AG04449 (cell line): ENCODE measurements at regions not wholly inside any gene's neighbourhood (a gene's known extent, or its start where the extent isn't known, plus 50 kb on each side); places are given as distances from the start of the nearest gene placed in this dataset.

Source experiments
- CTCF ChIA-PET: fragments of 350-600 bp; formaldehyde crosslinking; extraction: SDS; loops from one replicate; lab custom pipeline; 2021; ENCODE audit warnings: antibody characterized with exemption; lab: Yijun Ruan, JAX
- POLR2A ChIA-PET: fragments of 400-600, 350-600 bp; formaldehyde crosslinking; extraction: SDS; loops from one replicate; lab custom pipeline; 2020; ENCODE audit warnings: antibody characterized with exemption, inconsistent platforms; lab: Yijun Ruan, JAX
- DNase-seq: peaks from one replicate; pipeline ENCODE4 v3.0.0-alpha.2; 2010; ENCODE audit warnings: low read depth, low spot score
- H3K4me3 ChIP-seq: 2 replicates; pipeline ENCODE4 v1.5.1; 2011; ENCODE audit warnings: low read depth, mild to moderate bottlenecking, control low read depth, low read length
- CTCF ChIP-seq: IDR thresholded peaks from one replicate; pipeline ENCODE4 v1.5.1; 2011; ENCODE audit warnings: mild to moderate bottlenecking, moderate library complexity, low read length, control low read depth, inconsistent platforms; ENCODE audit not compliant: insufficient read depth; ENCODE audit errors: missing control alignments

GRCh38 chr6:137403855-137404254, 90.3 kb downstream of the OLIG3 start:
- CTCF ChIA-PET, result no interaction called here
- TF ChIP-seq CTCF, result no peak
- no peak for DNase-seq
- POLR2A ChIA-PET, result no interaction called here
- no peak overlapping the region for H3K4me3 ChIP-seq

- TF ChIP-seq CTCF, result no peak
- H3K4me3 ChIP-seq, result no peak overlapping the region
- CTCF ChIA-PET, result no interaction called here
- DNase-seq, result no peak
- POLR2A ChIA-PET, result no interaction called here
Observed at GRCh38 chr6:137403443-137403842, 90.8 kb downstream of the OLIG3 start.

- H3K4me3 ChIP-seq, result no peak overlapping the region
- POLR2A ChIA-PET, result no interaction called here
- CTCF ChIA-PET, result interaction anchor here (1.0 kb wide), 1 partner anchor 17 kb away, joined by 3 read pairs; no protein-coding TSS in a partner anchor
- no peak for TF ChIP-seq CTCF
- no peak for DNase-seq
Observed at GRCh38 chr6:137402143-137402680, 92.0 kb downstream of the OLIG3 start.

GRCh38 chr6:137401088-137401487, 93.1 kb downstream of the OLIG3 start:
- no peak for TF ChIP-seq CTCF
- ChIA-PET CTCF (no interaction called here), POLR2A (no interaction called here)
- DNase-seq, result no peak
- no peak overlapping the region for H3K4me3 ChIP-seq

GRCh38 chr6:137399881-137400443, 94.2 kb downstream of the OLIG3 start:
- no peak for TF ChIP-seq CTCF
- CTCF ChIA-PET, result interaction anchor here (1.1 kb wide), 1 partner anchor 16 kb away, joined by 3 read pairs; no protein-coding TSS in a partner anchor
- no peak for DNase-seq
- POLR2A ChIA-PET, result no interaction called here
- no peak overlapping the region for H3K4me3 ChIP-seq

- TF ChIP-seq CTCF, result no peak
- no peak overlapping the region for H3K4me3 ChIP-seq
- DNase-seq, result no peak
- POLR2A ChIA-PET, result no interaction called here
- CTCF ChIA-PET, result no interaction called here
Observed at GRCh38 chr6:137395316-137395715, 98.9 kb downstream of the OLIG3 start.
